Inferior parietal cortex (tissue), 1 donor: ENCODE measurements at regions not wholly inside any gene's neighbourhood (a gene's known extent, or its start where the extent isn't known, plus 50 kb on each side); places are given as distances from the start of the nearest gene placed in this dataset.

ENCODE experiments used
- DNase-seq: peaks from one replicate; pipeline ENCODE4 v3.0.0-alpha.2; 2016; ENCODE audit errors: extremely low spot score

- DNase-seq = no peak
Measured at GRCh38 chr1:4961935-4962645, 307.7 kb downstream of the AJAP1 start.

GRCh38 chr1:4960782-4961475, 306.5 kb downstream of the AJAP1 start:
- no peak for DNase-seq

GRCh38 chr1:4960336-4960735, 305.9 kb downstream of the AJAP1 start:
- no peak for DNase-seq

GRCh38 chr1:4959216-4959615, 304.8 kb downstream of the AJAP1 start:
- no peak for DNase-seq

GRCh38 chr1:4957027-4957426, 302.6 kb downstream of the AJAP1 start:
- no peak for DNase-seq

- DNase-seq = no peak
Measured at GRCh38 chr1:4954392-4954791, 300.0 kb downstream of the AJAP1 start.

GRCh38 chr1:4951601-4952000, 297.2 kb downstream of the AJAP1 start:
- DNase-seq = no peak

- DNase-seq = no peak
Measured at GRCh38 chr1:4946343-4946742, 291.9 kb downstream of the AJAP1 start.

GRCh38 chr1:4944911-4945310, 290.5 kb downstream of the AJAP1 start:
- no peak for DNase-seq

GRCh38 chr1:4944072-4944471, 289.7 kb downstream of the AJAP1 start:
- DNase-seq = no peak

- DNase-seq = no peak
Measured at GRCh38 chr1:4939266-4939665, 284.9 kb downstream of the AJAP1 start.

GRCh38 chr1:4937876-4938534, 283.6 kb downstream of the AJAP1 start:
- DNase-seq = no peak

GRCh38 chr1:4935807-4936206, 281.4 kb downstream of the AJAP1 start:
- DNase-seq = peak; percentile 6

- DNase-seq = no peak
Measured at GRCh38 chr1:4933232-4933631, 278.8 kb downstream of the AJAP1 start.

GRCh38 chr1:4932311-4933030, 278.1 kb downstream of the AJAP1 start:
- DNase-seq = no peak

- no peak for DNase-seq
Measured at GRCh38 chr1:4931486-4931885, 277.1 kb downstream of the AJAP1 start.

GRCh38 chr1:4928186-4928585, 273.8 kb downstream of the AJAP1 start:
- no peak for DNase-seq

GRCh38 chr1:4924356-4924755, 269.9 kb downstream of the AJAP1 start:
- DNase-seq = no peak

GRCh38 chr1:4916610-4917009, 262.2 kb downstream of the AJAP1 start:
- DNase-seq = no peak

- DNase-seq = no peak
Measured at GRCh38 chr1:4915154-4915553, 260.7 kb downstream of the AJAP1 start.

GRCh38 chr1:4908486-4908885, 254.1 kb downstream of the AJAP1 start:
- DNase-seq = no peak

- no peak for DNase-seq
Measured at GRCh38 chr1:4894566-4894965, 240.2 kb downstream of the AJAP1 start.
